ENCODE measurements at regions not wholly inside any gene's neighbourhood (a gene's known extent, or its start where the extent isn't known, plus 50 kb on each side); places are given as distances from the start of the nearest gene placed in this dataset.

DNA sequence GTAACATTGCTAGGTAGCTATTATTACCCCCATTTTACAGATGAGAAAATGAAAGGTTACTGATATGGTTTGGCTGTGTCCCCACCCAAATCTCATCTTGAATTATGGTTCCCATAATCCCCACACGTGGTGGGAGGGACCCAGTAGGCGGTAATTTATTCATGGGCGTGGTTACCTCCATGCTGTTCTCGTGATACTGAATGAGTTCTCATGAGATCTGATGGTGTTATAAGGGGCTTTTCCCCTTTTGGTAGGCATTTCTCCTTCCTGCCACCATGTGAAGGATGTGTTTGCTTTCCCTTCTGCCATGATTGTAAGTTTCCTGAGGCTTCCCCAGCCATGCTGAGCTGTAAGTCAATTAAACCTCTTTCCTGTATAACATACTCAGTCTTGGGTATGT, 252.1 kb downstream of the OPA1 start:
- DNase-seq (ENCODE audit: low read depth in 1 of 2, low spot score in 1 of 2): no peak

- no peak for DNase-seq (ENCODE audit: low read depth in 1 of 2, low spot score in 1 of 2)
Measured at GRCh38 chr3:193846569-193846968, 253.6 kb downstream of the OPA1 start.

- DNase-seq (ENCODE audit: low read depth in 1 of 2, low spot score in 1 of 2): no peak
Measured at GRCh38 chr3:193847402-193847801, 254.4 kb downstream of the OPA1 start.

- no peak for DNase-seq (ENCODE audit: low read depth in 1 of 2, low spot score in 1 of 2)
Measured at GRCh38 chr3:193848547-193848946, 255.5 kb downstream of the OPA1 start.

- no peak for DNase-seq (ENCODE audit: low read depth in 1 of 2, low spot score in 1 of 2)
Measured at GRCh38 chr3:193850084-193850619, 257.1 kb downstream of the OPA1 start.

DNA sequence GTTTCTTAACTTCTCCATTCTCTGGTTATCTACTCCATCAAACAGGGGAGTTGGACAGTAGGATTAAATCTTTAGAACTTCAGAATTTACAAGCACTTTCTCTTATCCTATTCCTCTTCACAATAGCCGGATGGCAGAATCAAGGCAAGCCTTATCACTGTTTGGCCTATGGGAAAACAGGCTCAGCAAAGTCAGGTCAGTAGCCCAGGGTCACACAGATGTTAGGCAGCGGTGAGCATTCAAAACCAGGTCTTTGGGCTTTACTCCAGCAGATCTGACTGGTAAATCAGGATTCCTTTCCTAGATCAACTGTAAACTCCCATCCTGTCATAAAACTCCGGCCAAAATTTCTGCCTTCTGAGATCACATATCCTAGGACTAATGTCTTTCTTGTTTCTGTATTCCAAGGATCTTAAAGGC, 258.4 kb downstream of the OPA1 start:
- no peak for DNase-seq (ENCODE audit: low read depth in 1 of 2, low spot score in 1 of 2)

DNA sequence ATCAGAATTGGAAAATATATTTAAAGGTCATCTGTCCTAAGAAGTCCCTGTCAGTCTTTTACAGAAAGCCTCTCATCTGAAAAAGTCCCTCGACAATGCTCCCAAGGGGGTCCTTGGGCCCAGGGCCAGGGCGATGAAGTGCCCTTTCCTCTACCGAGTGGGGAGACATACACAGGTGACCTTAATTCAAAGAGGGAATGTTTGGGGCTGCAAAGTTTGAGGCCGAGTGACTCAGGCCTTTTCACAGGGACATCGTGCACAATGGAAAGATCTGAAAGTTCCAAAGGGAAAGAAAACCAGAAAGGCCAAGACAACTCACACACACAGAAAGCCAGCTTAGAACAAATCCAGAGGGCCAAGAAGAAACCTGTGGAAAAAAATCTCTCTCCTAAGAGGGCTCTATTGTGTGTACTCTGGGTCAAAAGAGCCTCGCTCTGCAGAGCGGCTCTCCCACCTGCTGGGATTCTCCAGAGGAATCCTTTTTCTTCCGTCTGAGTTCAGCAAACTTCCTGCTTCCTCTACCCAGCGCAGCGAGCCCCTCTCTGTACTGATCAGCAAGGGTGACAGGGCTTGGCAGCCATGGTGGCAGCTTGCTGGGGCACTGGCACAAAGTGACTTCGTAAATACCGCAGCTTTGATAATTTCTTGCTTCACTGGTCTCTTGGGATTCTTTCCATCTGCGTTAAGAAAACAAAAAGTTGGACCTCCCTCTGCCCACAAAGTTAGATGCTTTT, 259.1 kb downstream of the OPA1 start:
- DNase-seq (ENCODE audit: low read depth in 1 of 2, low spot score in 1 of 2): no peak

- no peak for DNase-seq (ENCODE audit: low read depth in 1 of 2, low spot score in 1 of 2)
Measured at GRCh38 chr3:193852901-193853300, 259.9 kb downstream of the OPA1 start.

DNA sequence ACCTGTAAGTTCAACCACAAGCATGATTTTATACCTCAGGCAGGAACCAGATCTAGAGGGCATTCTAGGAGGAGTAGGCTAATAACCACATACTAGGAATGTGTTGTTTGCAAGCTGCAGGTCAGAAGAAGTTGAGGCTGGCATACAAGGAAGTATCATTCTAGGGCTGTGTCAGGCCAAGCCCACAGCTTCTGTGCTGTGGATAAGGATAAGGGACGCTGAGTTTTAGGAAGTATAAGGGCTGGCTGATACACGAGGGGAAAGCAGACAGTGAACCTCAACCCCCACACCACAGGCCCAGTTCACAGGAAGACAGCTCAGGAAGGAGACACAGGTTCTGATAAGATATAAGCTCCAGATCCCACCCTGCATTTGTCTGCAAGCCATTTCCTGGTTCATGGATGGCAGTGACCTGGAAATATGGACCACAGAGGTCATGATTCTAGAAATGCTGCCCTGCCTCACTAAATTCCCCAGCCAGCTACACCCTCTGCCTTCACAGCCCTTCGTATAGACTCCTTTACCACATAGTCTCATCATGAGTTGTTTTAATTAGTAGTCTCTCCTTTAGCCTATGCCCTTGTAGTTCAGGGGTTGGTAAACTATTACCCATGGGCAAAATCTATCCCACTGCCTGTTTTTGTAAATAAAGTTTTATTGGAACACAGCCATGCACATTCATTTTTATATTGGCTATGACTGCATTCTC, 260.7 kb downstream of the OPA1 start:
- DNase-seq (ENCODE audit: low read depth in 1 of 2, low spot score in 1 of 2): no peak

DNA sequence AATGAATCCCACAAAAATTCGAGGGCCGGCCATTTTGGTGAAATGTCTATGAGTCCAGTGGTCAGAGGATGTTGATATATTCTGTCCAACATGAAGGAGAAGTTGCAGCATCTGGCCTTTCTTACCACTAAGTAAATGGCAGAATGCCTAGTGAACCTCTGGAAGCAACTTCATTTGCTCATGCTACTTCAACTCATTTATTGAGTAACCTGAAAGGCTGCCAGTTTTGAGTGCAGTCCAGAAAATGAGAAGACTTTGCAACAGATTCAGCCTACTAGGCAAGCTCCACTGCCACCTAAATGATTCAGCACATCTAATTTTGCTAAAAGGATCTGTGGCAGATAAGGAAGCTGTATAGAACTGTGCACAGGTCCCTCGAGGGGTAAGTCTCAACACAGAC, 265.0 kb downstream of the OPA1 start:
- no peak for DNase-seq (ENCODE audit: low read depth in 1 of 2, low spot score in 1 of 2)

- no peak for DNase-seq (ENCODE audit: low read depth in 1 of 2, low spot score in 1 of 2)
Measured at GRCh38 chr3:193859195-193859594, 266.2 kb downstream of the OPA1 start.

- DNase-seq (ENCODE audit: low read depth in 1 of 2, low spot score in 1 of 2): no peak
Measured at GRCh38 chr3:193861012-193861411, 268.0 kb downstream of the OPA1 start.

- DNase-seq (ENCODE audit: low read depth in 1 of 2, low spot score in 1 of 2): no peak
Measured at GRCh38 chr3:193862843-193863242, 269.8 kb downstream of the OPA1 start.

DNA sequence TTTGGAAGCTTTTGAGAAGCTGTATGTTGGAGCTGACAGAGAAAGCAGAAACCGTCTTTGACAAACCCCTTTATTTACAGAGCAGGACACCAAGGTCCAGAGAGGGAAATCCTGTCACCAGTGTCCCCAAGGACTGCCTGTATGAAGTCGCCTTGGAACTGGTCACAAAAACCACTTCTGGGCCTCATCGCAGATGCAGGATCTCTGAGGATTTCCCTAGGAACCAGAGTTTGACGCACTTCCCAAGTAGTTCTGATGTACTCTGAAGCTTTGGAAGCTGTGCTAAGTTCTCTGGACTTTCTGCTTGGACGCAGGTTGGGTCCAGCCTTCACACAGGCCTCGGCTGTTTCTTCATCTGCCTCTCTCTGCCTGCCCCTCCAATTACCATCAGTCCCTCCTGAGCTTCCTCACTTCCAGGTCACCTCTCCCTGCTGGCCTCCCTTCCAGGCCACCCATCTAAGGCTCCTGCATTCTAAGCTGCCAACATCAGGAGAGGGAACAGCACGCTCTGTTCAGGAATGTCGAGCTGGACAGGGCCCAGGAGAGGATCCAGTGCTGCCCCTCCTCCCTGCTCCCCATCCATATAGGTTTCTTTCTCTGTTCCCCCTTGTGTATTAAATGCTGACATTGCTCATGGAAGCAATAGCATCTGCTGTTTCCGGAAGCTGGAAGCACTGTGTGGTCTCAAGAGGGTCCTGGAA, 270.8 kb downstream of the OPA1 start:
- DNase-seq (ENCODE audit: low read depth in 1 of 2, low spot score in 1 of 2): no peak

DNA sequence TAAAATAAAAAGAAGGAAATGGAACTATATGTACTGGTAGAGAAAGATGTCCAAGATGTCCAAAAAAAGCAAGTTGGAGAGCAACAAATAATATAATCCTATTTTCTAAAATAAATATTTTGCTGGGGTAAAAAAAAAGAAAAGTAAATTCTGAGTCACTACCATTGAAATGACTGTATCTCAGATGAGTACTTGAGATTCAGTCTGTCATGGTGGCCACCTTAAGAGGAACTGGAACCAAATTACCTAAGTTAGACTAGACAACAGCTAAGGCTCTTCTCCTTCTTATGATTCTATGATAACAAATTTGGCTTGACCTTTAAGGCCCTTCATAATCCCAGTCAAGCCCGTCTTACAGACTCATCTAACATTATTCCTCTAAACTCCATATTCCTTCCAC, 270.6 kb upstream of the HES1 start:
- DNase-seq (ENCODE audit: low read depth in 1 of 2, low spot score in 1 of 2): no peak

DNA sequence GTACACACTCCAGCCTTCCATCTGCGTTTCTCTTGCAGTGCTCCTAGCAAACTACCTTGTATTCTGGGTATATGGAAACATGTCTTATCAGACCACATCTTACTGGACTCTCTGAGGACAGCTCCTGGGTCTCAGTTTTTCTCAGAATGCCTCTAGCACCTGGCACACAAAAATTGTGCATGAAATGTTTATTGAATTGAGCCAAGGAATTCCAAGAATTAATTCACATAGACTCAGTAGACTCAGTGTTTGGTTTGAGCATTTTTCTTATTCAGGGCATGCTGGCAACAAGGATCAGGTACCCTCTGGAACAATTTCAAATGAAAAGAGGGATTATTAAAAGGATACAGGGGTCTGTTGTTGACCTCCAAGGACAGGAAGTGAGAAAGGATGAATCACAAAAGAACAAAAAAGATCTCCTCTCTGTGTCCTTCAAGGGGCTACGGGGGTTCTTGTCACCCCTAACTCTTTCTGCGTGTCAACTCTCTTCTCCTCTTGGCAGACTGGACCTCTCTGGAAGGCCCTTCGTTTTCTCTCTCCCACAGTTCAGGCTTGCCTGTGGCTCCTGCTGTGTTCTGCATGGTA, 270.0 kb upstream of the HES1 start:
- no peak for DNase-seq (ENCODE audit: low read depth in 1 of 2, low spot score in 1 of 2)

DNA sequence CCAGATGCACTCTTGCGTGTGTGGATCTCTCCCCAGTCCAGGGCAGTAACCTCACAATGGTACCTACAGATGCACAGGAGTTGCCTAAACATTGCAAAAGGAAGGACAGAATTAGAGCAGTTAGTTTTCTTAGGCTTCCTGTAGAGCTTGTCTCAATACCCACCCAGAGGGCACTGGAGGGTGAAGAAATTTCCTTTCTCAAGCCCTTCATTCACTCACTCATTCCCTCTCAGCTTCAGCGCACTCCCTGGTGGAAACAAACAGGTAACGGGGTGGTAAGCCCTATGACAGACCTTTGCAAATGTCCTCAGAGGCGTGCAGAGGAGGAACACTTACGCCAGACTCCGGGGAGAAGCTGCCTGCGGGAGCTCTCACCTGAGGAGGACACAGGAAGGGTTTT, 267.4 kb upstream of the HES1 start:
- DNase-seq (ENCODE audit: low read depth in 1 of 2, low spot score in 1 of 2): no peak

DNA sequence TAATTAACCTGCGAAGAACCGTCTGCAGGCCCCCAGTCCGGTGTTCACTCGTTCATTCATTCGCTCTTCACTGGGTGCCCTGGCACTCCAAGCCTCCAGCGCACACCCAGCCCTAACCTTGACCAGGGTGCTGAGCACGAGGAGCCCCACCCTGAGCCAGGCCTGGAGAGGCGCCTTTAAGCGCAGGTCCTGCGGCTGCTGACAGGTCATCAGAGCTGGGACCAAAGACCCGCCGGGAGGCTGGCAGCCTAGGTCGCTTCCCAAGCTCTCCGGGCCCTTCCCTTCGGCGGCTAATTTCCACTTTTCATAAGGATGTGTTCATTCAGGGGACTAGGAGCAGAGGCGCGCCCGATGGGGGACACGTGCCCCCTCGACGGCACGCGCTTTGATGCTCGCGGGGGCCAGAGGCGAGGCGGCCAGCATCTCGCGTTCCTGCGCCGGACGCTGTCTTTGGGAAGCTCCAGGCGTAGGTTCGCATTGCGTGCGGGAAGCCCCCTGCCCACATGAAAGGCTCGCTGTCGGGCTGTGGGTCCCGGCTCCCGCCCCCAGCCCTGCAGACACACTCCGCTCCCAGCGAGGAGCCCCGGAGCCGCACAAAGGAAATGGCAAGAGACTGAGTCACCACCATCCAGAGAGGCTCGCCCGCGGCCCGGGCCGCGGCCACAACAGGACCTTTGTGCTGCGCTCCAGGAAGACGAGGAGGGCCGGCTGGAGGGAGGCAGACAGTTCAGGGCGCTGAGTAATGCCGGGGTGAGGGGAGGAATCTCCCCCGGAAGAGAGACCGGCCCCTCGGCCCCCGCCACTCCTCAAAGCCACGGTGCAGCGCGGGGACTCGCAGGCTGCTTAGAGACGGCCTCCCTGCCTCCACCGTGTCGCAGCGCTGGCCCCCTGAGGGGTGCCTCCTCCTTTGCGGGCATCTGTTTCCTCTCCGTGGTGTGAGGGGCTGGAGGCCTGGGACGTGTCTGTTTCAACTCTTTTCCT, 266.4 kb upstream of the HES1 start:
- no peak for DNase-seq (ENCODE audit: low read depth in 1 of 2, low spot score in 1 of 2)

DNA sequence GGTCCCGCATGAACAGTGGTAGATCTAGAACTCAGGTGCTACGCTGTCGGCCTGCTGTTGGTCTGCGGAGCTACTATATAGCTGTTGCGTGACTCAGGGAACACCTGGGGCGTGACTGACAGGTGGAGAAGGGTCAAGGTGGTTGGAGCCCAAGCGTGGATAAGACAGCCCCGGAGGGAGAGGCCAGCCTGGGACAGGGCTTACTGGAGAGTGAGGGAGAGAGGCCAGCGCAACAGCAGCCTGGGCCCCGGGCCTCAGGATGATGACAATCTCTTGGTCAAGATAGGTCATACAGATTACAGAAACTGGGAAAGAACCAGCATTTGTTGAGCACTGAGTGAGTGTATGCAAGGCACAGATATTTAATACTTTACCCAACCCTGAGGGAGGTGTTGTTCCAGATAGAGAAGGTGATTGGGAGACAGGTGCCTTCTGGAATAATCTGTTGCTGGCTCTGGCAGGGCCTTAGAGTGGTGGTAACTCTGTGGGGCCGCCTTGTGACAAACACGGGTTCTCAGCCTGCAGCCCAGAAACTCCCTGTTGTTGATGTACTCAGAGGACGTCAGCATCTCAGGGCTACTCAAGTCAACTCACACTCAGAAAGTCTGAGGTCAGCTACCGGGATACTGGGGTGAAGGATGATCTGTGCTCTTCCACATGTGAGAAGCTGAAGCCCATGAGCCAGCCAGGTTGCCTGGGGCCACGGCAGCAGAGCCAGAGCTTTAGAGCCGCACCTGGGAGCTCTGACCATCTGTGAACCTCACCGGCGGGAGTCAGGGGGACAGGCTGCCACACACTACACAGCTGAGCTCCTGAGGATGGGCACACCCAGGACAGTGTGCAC, 265.4 kb upstream of the HES1 start:
- DNase-seq (ENCODE audit: low read depth in 1 of 2, low spot score in 1 of 2): no peak

- DNase-seq (ENCODE audit: low read depth in 1 of 2, low spot score in 1 of 2): no peak
Measured at GRCh38 chr3:193871220-193871485, 264.8 kb upstream of the HES1 start.
